Natural killer cell (primary cell): ENCODE measurements at regions not wholly inside any gene's neighbourhood (a gene's known extent, or its start where the extent isn't known, plus 50 kb on each side); places are given as distances from the start of the nearest gene placed in this dataset.

ENCODE experiments used
- ATAC-seq, 3 donors: fragments of 150-1000 bp in 2 of 3; fragments of 200-7000 bp in 1 of 3; cut with Tn5 transposase; 1 replicate in 1 of 3; 2 replicates in 2 of 3; pipeline ENCODE4 v1.10.0; 2021; ENCODE audit warnings: mild to moderate bottlenecking in 2 of 3, moderate library complexity in 2 of 3
- DNase-seq, 2 donors: peaks; one replicate each; pipeline versions ENCODE4 v3.0.0 to v3.0.0-alpha.2; 2013 to 2021; ENCODE audit warnings: mixed read lengths in 1 of 2
- H3K27ac ChIP-seq: one replicate; pipeline ENCODE4 v1.5.1; 2013; ENCODE audit warnings: mild to moderate bottlenecking, low read length
- H3K27me3 ChIP-seq: one replicate; pipeline ENCODE4 v1.6.1; 2013; ENCODE audit warnings: low read length; ENCODE audit not compliant: control insufficient read depth, insufficient read depth
- H3K36me3 ChIP-seq: one replicate; pipeline ENCODE4 v1.6.1; 2013; ENCODE audit warnings: low read length; ENCODE audit not compliant: control insufficient read depth, insufficient read depth
- H3K4me1 ChIP-seq: one replicate; pipeline ENCODE4 v1.6.1; 2013; ENCODE audit warnings: low read length; ENCODE audit not compliant: control insufficient read depth, insufficient read depth
- H3K4me3 ChIP-seq: one replicate; pipeline ENCODE4 v1.5.1; 2013; ENCODE audit warnings: low read length
- H3K9me3 ChIP-seq: one replicate; pipeline ENCODE4 v1.6.1; 2013; ENCODE audit warnings: low read length; ENCODE audit not compliant: control insufficient read depth, insufficient read depth
- H3K27ac Mint-ChIP-seq, 2 donors: one replicate each; pipeline ENCODE4 v1.8.0; 2022; ENCODE audit warnings: mild to moderate bottlenecking in 2 of 2, mixed read lengths in 2 of 2, moderate library complexity in 1 of 2
- H3K27me3 Mint-ChIP-seq, 2 donors: one replicate each; pipeline ENCODE4 v1.8.0; 2022; ENCODE audit warnings: low read depth in 2 of 2, mixed read lengths in 2 of 2
- H3K36me3 Mint-ChIP-seq: one replicate; pipeline ENCODE4 v1.8.0; 2022; ENCODE audit warnings: mixed read lengths
- H3K4me1 Mint-ChIP-seq, 2 donors: one replicate each; pipeline ENCODE4 v1.8.0; 2022; ENCODE audit warnings: mixed read lengths in 2 of 2
- H3K4me3 Mint-ChIP-seq: one replicate; pipeline ENCODE4 v1.8.0; 2022; ENCODE audit warnings: mild to moderate bottlenecking, moderate library complexity, mixed read lengths
- H3K9me3 Mint-ChIP-seq, 2 donors: one replicate each; pipeline ENCODE4 v1.8.0; 2022; ENCODE audit warnings: mixed read lengths in 2 of 2
- CTCF ChIP-seq: fragments of 200-600 bp; IDR thresholded peaks from one replicate; pipeline ENCODE4 v1.8.0; 2022; ENCODE audit warnings: antibody characterized with exemption
- WGBS: methylation state at CpG from one replicate; pipeline ENCODE4 v1.1.7; 2013; ENCODE audit warnings: missing lambda C conversion rate; ENCODE audit not compliant: insufficient coverage; 5-methylcytosine and 5-hydroxymethylcytosine counted together
- intact Hi-C: fragments of 100-400 bp; cut with micrococcal nuclease; formaldehyde crosslinking; loops from one replicate; pipeline ENCODE4 v1.14.2; 2022

DNA sequence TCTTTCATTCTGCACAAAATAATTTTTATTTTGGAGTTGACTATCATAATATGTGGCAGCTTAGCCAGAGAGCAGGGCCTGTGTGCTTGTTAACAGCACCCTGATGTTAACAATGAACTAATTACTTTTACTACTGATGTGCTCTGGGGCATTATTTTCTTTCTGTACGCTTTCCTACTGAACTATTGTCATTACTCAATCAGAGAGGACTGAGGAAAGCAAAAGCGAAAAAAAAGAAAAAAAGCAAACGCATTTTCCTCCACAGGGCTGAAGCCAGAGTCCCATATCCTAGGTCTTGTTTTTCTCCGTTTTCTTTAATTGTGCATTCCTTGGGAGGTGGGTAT lies 221.2 kb downstream of the TTLL7 start:
- Mint-ChIP-seq H3K27me3 (no peaks in the 10 kb centered on the region), H3K4me3 (no peak overlapping the region), H3K36me3 (no peaks in the 10 kb centered on the region), H3K9me3 (peaks cover 2 to 3% of the 10 kb centered on the region in 2 donors), H3K4me1 (no peaks in the 10 kb centered on the region), H3K27ac (no peak overlapping the region)
- no peak for TF ChIP-seq CTCF
- WGBS = 83% methylated on average over 2 of the region's 4 CpGs
- DNase-seq (no peak), ATAC-seq (no peak)
- Histone ChIP-seq H3K9me3 (no peaks in the 10 kb centered on the region), H3K4me1 (no peaks in the 10 kb centered on the region), H3K27ac (no peak overlapping the region), H3K36me3 (no peaks in the 10 kb centered on the region), H3K4me3 (no peak overlapping the region), H3K27me3 (no peaks in the 10 kb centered on the region)
- intact Hi-C loops = no loop called here

- H3K36me3 ChIP-seq = no peaks in the 10 kb centered on the region
- H3K4me1 ChIP-seq = no peaks in the 10 kb centered on the region
- no peak overlapping the region for H3K4me3 ChIP-seq
- DNase-seq (no peak), ATAC-seq (no peak)
- Mint-ChIP-seq H3K4me3 (no peak overlapping the region), H3K27ac (no peak overlapping the region), H3K9me3 (peaks cover 0 to 2% of the 10 kb centered on the region in 2 donors), H3K4me1 (no peaks in the 10 kb centered on the region), H3K36me3 (no peaks in the 10 kb centered on the region), H3K27me3 (no peaks in the 10 kb centered on the region)
- H3K27ac ChIP-seq = no peak overlapping the region
- intact Hi-C loops = no loop called here
- TF ChIP-seq CTCF = no peak
- H3K9me3 ChIP-seq = no peaks in the 10 kb centered on the region
- H3K27me3 ChIP-seq = no peaks in the 10 kb centered on the region
- WGBS = 94% methylated on average over 6 of the region's 7 CpGs
These were observed 221.8 kb downstream of the TTLL7 start for GRCh38 chr1:83776913-83777757.

DNA sequence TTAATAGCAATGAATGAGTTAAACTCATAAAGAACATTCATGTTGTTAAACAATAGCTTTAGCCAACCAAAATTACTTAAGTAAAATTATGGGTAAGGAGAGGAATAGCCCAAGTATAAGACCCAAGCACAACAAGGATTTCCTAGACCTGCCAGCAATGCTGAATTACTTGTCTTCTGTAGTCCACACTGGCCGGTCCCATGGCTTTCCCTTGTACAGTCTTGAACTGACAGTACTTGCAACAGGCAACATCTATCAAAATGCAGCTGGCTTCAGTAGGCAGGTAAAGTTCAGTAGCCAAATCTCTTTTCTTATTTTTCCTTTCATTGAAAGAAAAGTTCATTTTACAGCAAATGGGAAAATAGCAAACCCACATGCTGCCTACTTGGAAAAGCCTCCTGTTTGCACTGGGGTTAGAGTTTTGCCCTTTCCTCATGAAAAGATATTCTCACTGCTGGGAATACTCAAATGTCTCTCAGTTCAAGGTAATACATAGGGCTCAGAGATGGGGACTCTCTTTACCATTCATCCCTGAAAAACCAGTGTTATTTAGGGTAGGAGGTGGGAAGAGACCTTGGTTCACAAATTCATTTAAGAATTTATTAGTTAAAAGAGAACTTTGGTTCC lies 222.8 kb downstream of the TTLL7 start:
- Histone ChIP-seq H3K27me3 (no peaks in the 10 kb centered on the region), H3K27ac (no peak overlapping the region), H3K4me3 (no peak overlapping the region), H3K36me3 (no peaks in the 10 kb centered on the region), H3K4me1 (no peaks in the 10 kb centered on the region), H3K9me3 (no peaks in the 10 kb centered on the region)
- H3K9me3 Mint-ChIP-seq = peaks cover 0 to 2% of the 10 kb centered on the region in 2 donors
- no peak for ATAC-seq
- WGBS = 84% methylated on average over 1 of the region's 1 CpG
- H3K27me3 Mint-ChIP-seq = no peaks in the 10 kb centered on the region
- no peaks in the 10 kb centered on the region for H3K4me1 Mint-ChIP-seq
- H3K4me3 Mint-ChIP-seq = no peak overlapping the region
- intact Hi-C loops = no loop called here
- TF ChIP-seq CTCF = no peak
- DNase-seq = no peak
- no peak overlapping the region for H3K27ac Mint-ChIP-seq
- no peaks in the 10 kb centered on the region for H3K36me3 Mint-ChIP-seq
